DMS 273 (cell line): ENCODE measurements at regions not wholly inside any gene's neighbourhood (a gene's known extent, or its start where the extent isn't known, plus 50 kb on each side); places are given as distances from the start of the nearest gene placed in this dataset.
"Not testable (repeated sequence)": the region's sequence is repeated elsewhere in the genome, so short reads cannot be mapped to it uniquely, and the experiment has no call there.

Source experiments
- DNase-seq: peaks from one replicate; lab custom pipeline; 2025; ENCODE audit not compliant: unreplicated experiment; lab: John Stamatoyannopoulos, UW

GRCh38 chr1:221867003-221867402 lies 125.1 kb upstream of the DUSP10 start:
- no peak for DNase-seq

GRCh38 chr1:221865808-221866207 lies 123.9 kb upstream of the DUSP10 start:
- no peak for DNase-seq

- DNase-seq, result no peak
Observed at GRCh38 chr1:221863635-221864034, 121.7 kb upstream of the DUSP10 start.

- no peak for DNase-seq
Observed at GRCh38 chr1:221862971-221863370, 121.1 kb upstream of the DUSP10 start.

- DNase-seq, result no peak
Observed at GRCh38 chr1:221858818-221859611, 117.1 kb upstream of the DUSP10 start.

GRCh38 chr1:221857094-221857444 lies 115.2 kb upstream of the DUSP10 start:
- DNase-seq, result not testable (repeated sequence)

GRCh38 chr1:221856228-221857093 lies 114.6 kb upstream of the DUSP10 start:
- DNase-seq, result no peak

- DNase-seq, result no peak
Observed at GRCh38 chr1:221855156-221855555, 113.3 kb upstream of the DUSP10 start.

GRCh38 chr1:221851336-221851735 lies 109.4 kb upstream of the DUSP10 start:
- DNase-seq, result no peak

- no peak for DNase-seq
Observed at GRCh38 chr1:221850470-221851187, 108.7 kb upstream of the DUSP10 start.

GRCh38 chr1:221849897-221850296 lies 108.0 kb upstream of the DUSP10 start:
- no peak for DNase-seq

GRCh38 chr1:221849110-221849509 lies 107.2 kb upstream of the DUSP10 start:
- DNase-seq, result no peak

- no peak for DNase-seq
Observed at GRCh38 chr1:221847676-221848075, 105.8 kb upstream of the DUSP10 start.

- peak; percentile 32 for DNase-seq
Observed at GRCh38 chr1:221845650-221846371, 103.9 kb upstream of the DUSP10 start.

GRCh38 chr1:221841983-221842335 lies 100.1 kb upstream of the DUSP10 start:
- DNase-seq, result no peak

- DNase-seq, result no peak
Observed at GRCh38 chr1:221841251-221841982, 99.5 kb upstream of the DUSP10 start.

- no peak for DNase-seq
Observed at GRCh38 chr1:221840511-221841243, 98.8 kb upstream of the DUSP10 start.

GRCh38 chr1:221839782-221840395 lies 98.0 kb upstream of the DUSP10 start:
- DNase-seq, result no peak

GRCh38 chr1:221839321-221839720 lies 97.4 kb upstream of the DUSP10 start:
- DNase-seq, result no peak
